Panc1 (cell line): ENCODE measurements at regions not wholly inside any gene's neighbourhood (a gene's known extent, or its start where the extent isn't known, plus 50 kb on each side); places are given as distances from the start of the nearest gene placed in this dataset.

Source experiments
- ATAC-seq: fragments of 200-7000 bp; cut with Tn5 transposase; 2 replicates; pipeline ENCODE4 v1.9.1; 2020; ENCODE audit warnings: mild to moderate bottlenecking, moderate library complexity
- BruUV-seq: library from RNA; stranded (reverse); fragments of 400-500 nt; replicated peaks from 2 replicates; lab custom pipeline; 2021; lab: Mats Ljungman, UMichigan
- CTCF ChIA-PET: fragments of 300-600 bp; sonication (Branson Sonifier 250); formaldehyde crosslinking; loops from one replicate; lab custom pipeline; 2022; ENCODE audit warnings: antibody characterized with exemption; lab: Charles Lee
- POLR2A ChIA-PET: fragments of 300-600 bp; sonication (Branson Sonifier 250); formaldehyde crosslinking; loops from one replicate; lab custom pipeline; 2022; ENCODE audit warnings: antibody characterized with exemption; lab: Charles Lee
- DNase-seq: peaks from one replicate; pipeline ENCODE4 v3.0.0-alpha.2; 2010; ENCODE audit warnings: low read depth, low spot score
- H3K27ac ChIP-seq: 2 replicates; pipeline ENCODE4 v1.5.1; 2011; ENCODE audit warnings: mild to moderate bottlenecking, low read length, inconsistent platforms
- H3K27me3 ChIP-seq: fragments of 200-500 bp; sonication (Bioruptor generic); 2 replicates; pipeline ENCODE4 v1.6.0; 2014; ENCODE audit warnings: low read length, inconsistent platforms; ENCODE audit not compliant: control insufficient read depth, insufficient read depth
- H3K36me3 ChIP-seq: fragments of 200-500 bp; sonication (Bioruptor generic); 2 replicates; pipeline ENCODE4 v1.5.1; 2014; ENCODE audit warnings: inconsistent platforms, mild to moderate bottlenecking, low read length, moderate library complexity; ENCODE audit not compliant: control insufficient read depth, insufficient read depth
- H3K4me1 ChIP-seq: 2 replicates; pipeline ENCODE4 v1.5.1; 2011; ENCODE audit warnings: inconsistent platforms, mild to moderate bottlenecking, low read length, moderate library complexity; ENCODE audit not compliant: control insufficient read depth, insufficient read depth
- H3K4me3 ChIP-seq, 2 experiments: 2 replicates each; pipeline ENCODE4 v1.5.1; 2011 to 2012; ENCODE audit warnings: low read depth in 2 of 2, low read length in 2 of 2, mild to moderate bottlenecking in 2 of 2, inconsistent platforms in 1 of 2, moderate library complexity in 1 of 2
- H3K9me3 ChIP-seq: fragments of 200-500 bp; sonication (Bioruptor generic); 2 replicates; pipeline ENCODE4 v1.5.1; 2014; ENCODE audit warnings: low read depth, mild to moderate bottlenecking, inconsistent platforms, low read length, moderate library complexity; ENCODE audit not compliant: control insufficient read depth, insufficient read depth
- POLR2AphosphoS5 ChIP-seq: IDR thresholded peaks from 2 replicates; pipeline ENCODE4 v1.6.1; 2012; ENCODE audit warnings: mild to moderate bottlenecking, low read depth, low read length, moderate library complexity
- SIN3A ChIP-seq: IDR thresholded peaks from 2 replicates; pipeline ENCODE4 v1.6.1; 2012; ENCODE audit warnings: low read depth, mild to moderate bottlenecking, low read length, moderate library complexity, borderline replicate concordance; ENCODE audit not compliant: insufficient read depth
- TCF7L2 ChIP-seq: IDR thresholded peaks from 2 replicates; pipeline ENCODE4 v1.6.1; 2011; ENCODE audit warnings: mild to moderate bottlenecking, low read depth, low read length, inconsistent platforms
- in situ Hi-C: cut with HindIII; loops from 2 replicates; pipeline ENCODE4 v1.10.0; 2016; ENCODE audit warnings: low sequenced_read_pairs, low pct_unique_long_range_greater_than_20kb
- intact Hi-C: fragments of 100-400 bp; cut with micrococcal nuclease; formaldehyde crosslinking; loops from one replicate; pipeline ENCODE4 v1.10.0; 2022; ENCODE audit not compliant: unreplicated experiment
- TF ChIP-seq, protein P1 (sequence below): fragments of 450-650 bp; IDR thresholded peaks from 2 replicates; pipeline ENCODE4 v1.5.1; 2017; ENCODE audit warnings: mild to moderate bottlenecking
- TF ChIP-seq, protein P2 (sequence below), 2 experiments: IDR thresholded peaks; 2 replicates each; pipeline ENCODE4 v1.6.1; 2011 to 2012; ENCODE audit warnings: low read depth in 2 of 2, control low read depth in 1 of 2, low read length in 1 of 2, mild to moderate bottlenecking in 1 of 2, moderate library complexity in 1 of 2; ENCODE audit not compliant: insufficient read depth in 1 of 2

DNA sequence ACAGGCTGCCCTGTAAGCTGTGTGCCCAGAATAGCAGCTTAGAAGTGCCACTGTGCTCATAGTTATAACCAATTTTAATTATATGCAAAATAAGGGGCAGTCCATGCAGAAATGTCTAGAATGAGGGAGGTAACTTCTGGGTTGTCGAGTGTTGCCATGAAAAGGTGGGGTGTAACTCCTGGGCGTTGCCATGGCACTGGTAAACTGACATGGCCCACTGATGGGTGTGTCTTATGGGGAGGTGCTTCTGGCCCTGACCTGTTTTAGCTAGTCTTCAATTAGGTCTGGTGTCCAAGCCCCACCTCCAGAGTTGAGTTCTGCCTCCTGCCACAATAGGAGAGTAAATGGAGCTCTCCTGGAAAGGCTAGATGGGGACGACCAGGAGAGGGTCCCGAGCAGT is 120.6 kb downstream of the SALL1 start:
- no peaks in the 10 kb centered on the region for H3K36me3 ChIP-seq
- no peaks in the 10 kb centered on the region for H3K4me1 ChIP-seq
- ATAC-seq (no peak), DNase-seq (no peak)
- TF ChIP-seq SIN3A (no peak), POLR2AphosphoS5 (no peak), TCF7L2 (no peak)
- TF ChIP-seq, protein P1, sequence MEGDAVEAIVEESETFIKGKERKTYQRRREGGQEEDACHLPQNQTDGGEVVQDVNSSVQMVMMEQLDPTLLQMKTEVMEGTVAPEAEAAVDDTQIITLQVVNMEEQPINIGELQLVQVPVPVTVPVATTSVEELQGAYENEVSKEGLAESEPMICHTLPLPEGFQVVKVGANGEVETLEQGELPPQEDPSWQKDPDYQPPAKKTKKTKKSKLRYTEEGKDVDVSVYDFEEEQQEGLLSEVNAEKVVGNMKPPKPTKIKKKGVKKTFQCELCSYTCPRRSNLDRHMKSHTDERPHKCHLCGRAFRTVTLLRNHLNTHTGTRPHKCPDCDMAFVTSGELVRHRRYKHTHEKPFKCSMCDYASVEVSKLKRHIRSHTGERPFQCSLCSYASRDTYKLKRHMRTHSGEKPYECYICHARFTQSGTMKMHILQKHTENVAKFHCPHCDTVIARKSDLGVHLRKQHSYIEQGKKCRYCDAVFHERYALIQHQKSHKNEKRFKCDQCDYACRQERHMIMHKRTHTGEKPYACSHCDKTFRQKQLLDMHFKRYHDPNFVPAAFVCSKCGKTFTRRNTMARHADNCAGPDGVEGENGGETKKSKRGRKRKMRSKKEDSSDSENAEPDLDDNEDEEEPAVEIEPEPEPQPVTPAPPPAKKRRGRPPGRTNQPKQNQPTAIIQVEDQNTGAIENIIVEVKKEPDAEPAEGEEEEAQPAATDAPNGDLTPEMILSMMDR, result no peak
- TF ChIP-seq, protein P2, sequence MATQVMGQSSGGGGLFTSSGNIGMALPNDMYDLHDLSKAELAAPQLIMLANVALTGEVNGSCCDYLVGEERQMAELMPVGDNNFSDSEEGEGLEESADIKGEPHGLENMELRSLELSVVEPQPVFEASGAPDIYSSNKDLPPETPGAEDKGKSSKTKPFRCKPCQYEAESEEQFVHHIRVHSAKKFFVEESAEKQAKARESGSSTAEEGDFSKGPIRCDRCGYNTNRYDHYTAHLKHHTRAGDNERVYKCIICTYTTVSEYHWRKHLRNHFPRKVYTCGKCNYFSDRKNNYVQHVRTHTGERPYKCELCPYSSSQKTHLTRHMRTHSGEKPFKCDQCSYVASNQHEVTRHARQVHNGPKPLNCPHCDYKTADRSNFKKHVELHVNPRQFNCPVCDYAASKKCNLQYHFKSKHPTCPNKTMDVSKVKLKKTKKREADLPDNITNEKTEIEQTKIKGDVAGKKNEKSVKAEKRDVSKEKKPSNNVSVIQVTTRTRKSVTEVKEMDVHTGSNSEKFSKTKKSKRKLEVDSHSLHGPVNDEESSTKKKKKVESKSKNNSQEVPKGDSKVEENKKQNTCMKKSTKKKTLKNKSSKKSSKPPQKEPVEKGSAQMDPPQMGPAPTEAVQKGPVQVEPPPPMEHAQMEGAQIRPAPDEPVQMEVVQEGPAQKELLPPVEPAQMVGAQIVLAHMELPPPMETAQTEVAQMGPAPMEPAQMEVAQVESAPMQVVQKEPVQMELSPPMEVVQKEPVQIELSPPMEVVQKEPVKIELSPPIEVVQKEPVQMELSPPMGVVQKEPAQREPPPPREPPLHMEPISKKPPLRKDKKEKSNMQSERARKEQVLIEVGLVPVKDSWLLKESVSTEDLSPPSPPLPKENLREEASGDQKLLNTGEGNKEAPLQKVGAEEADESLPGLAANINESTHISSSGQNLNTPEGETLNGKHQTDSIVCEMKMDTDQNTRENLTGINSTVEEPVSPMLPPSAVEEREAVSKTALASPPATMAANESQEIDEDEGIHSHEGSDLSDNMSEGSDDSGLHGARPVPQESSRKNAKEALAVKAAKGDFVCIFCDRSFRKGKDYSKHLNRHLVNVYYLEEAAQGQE (IDR thresholded peaks at IDR 0.05; ENCODE audit: insufficient read depth in 1 of 2, low read depth in 2 of 2, low read length in 1 of 2), result no peak
- intact Hi-C loops, result no loop called here
- in situ Hi-C loops, result no loop called here
- H3K27ac ChIP-seq, result no peak overlapping the region
- no peaks in the 10 kb centered on the region for H3K27me3 ChIP-seq
- POLR2A ChIA-PET, result no interaction called here
- no peak overlapping the region for H3K4me3 ChIP-seq
- no peaks in the 10 kb centered on the region for H3K9me3 ChIP-seq
- BruUV-seq, result no TSS peak
- CTCF ChIA-PET, result interaction anchor here (0.5 kb wide), 1 partner anchor 91 kb away, joined by 3 read pairs; no protein-coding TSS in a partner anchor

DNA sequence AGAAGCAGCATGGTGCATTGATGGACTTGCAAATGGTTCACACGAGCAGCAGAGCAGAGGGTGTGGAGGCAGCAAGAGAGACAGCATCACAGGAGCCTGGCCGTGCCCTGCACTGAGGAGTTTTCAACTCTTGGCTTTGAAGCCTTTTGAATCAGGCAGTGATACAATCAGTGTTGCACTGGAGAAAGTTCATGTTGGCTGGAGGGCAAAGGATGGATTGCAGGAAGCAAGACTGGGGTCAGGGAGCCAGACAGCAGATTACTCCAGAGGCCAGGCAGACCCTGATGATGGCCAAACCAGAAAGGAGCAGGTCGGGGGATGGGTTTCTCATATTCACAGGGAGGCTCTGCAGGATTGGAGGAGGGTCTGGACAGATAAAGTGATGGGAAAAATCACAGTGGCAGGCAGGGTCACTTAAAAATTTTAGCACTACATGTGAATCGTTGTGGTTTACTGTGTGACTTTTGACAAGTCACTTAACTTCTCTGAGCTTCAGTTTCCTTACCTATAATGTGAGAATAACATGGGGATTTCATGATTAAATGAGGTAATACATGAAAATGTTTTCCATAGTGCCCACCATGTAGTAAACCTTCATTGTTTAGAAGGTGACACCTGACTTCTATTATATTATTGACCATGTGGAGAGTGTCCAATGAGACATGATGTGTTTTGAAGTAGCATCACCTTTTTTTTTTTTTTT is 125.3 kb downstream of the SALL1 start:
- DNase-seq (no peak), ATAC-seq (no peak)
- H3K4me3 ChIP-seq, result no peak overlapping the region
- H3K27me3 ChIP-seq, result no peaks in the 10 kb centered on the region
- H3K36me3 ChIP-seq, result no peaks in the 10 kb centered on the region
- ChIA-PET POLR2A (no interaction called here), CTCF (no interaction called here)
- TF ChIP-seq TCF7L2 (no peak), SIN3A (no peak), POLR2AphosphoS5 (no peak)
- TF ChIP-seq, protein P1, result no peak
- TF ChIP-seq, protein P2 (IDR thresholded peaks at IDR 0.05; ENCODE audit: insufficient read depth in 1 of 2, low read depth in 2 of 2, low read length in 1 of 2), result no peak
- BruUV-seq, result no TSS peak
- no peaks in the 10 kb centered on the region for H3K9me3 ChIP-seq
- intact Hi-C loops, result no loop called here
- no peak overlapping the region for H3K27ac ChIP-seq
- in situ Hi-C loops, result no loop called here
- no peaks in the 10 kb centered on the region for H3K4me1 ChIP-seq
